ENCODE measurements at regions not wholly inside any gene's neighbourhood (a gene's known extent, or its start where the extent isn't known, plus 50 kb on each side); places are given as distances from the start of the nearest gene placed in this dataset.

DNA sequence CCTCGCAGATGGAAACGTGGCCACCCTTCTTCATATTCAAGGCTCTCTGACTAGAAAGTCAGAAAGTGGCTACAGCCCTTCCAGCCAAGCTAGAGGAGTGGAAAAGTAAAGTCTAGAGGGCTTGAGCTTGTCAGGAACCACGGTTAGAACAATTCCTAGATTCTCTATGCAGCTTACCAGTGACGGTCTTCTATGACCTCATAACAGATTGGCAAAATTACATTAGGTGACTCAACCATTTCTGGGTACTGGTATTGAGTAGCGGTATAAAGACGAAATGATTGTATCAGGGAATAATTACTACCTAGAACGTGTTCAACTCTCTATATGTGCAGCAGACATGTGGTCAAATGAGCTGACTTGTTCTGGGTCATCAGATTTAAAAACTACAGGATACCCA lies 155.0 kb upstream of the RUNX1 start:
- Histone ChIP-seq H3K4me3 (no peak overlapping the region), H3K36me3 (no peaks in the 10 kb centered on the region), H3K9me3 (no peaks in the 10 kb centered on the region), H3K4me1 (peaks cover 13 to 41% (median 16%) of the 10 kb centered on the region in 6 donors), H3K27ac (no peak overlapping the region), H3K27me3 (replicated peaks in 1 of 7) (no peaks in the 10 kb centered on the region)
- TF ChIP-seq POLR2AphosphoS5 (IDR thresholded peaks at IDR 0.05): no peak
- no peak for TF ChIP-seq CTCF (IDR thresholded peaks at IDR 0.05 in 8 of 11, conservative IDR thresholded peaks at IDR 0.05 in 3 of 11)
- no peak for TF ChIP-seq POLR2A (IDR thresholded peaks at IDR 0.05)
- DNase-seq: no peak
- 83 to 96% (median 90%) methylated on average over 7 of the region's 7 CpGs for WGBS, 5 donors
- intact Hi-C loops (cut with DNase I; ENCODE audit: low total_unique reads): no loop called here

- Histone ChIP-seq H3K9me3 (no peaks in the 10 kb centered on the region), H3K27ac (peak overlapping the region in 1 of 8 donors; percentile 25), H3K4me3 (no peak overlapping the region), H3K27me3 (replicated peaks in 1 of 7) (no peaks in the 10 kb centered on the region), H3K36me3 (no peaks in the 10 kb centered on the region), H3K4me1 (peaks cover 13 to 41% (median 16%) of the 10 kb centered on the region in 6 donors)
- 66 to 80% (median 74%) methylated on average over 11 of the region's 11 CpGs for WGBS, 5 donors
- intact Hi-C loops (cut with DNase I; ENCODE audit: low total_unique reads): no loop called here
- no peak for DNase-seq
- TF ChIP-seq POLR2A (IDR thresholded peaks at IDR 0.05) (no peak), POLR2AphosphoS5 (IDR thresholded peaks at IDR 0.05) (no peak), CTCF (IDR thresholded peaks at IDR 0.05 in 8 of 11, conservative IDR thresholded peaks at IDR 0.05 in 3 of 11) (no peak)
Observed at GRCh38 chr21:35203093-35203977, 154.2 kb upstream of the RUNX1 start.

GRCh38 chr21:35202431-35202830 lies 153.3 kb upstream of the RUNX1 start:
- Histone ChIP-seq H3K4me3 (no peak overlapping the region), H3K27me3 (replicated peaks in 1 of 7) (no peaks in the 10 kb centered on the region), H3K4me1 (peaks cover 13 to 40% (median 16%) of the 10 kb centered on the region in 6 donors), H3K27ac (peak overlapping the region in 1 of 8 donors; percentile 25), H3K9me3 (no peaks in the 10 kb centered on the region), H3K36me3 (no peaks in the 10 kb centered on the region)
- intact Hi-C loops (cut with DNase I; ENCODE audit: low total_unique reads): no loop called here
- TF ChIP-seq POLR2AphosphoS5 (IDR thresholded peaks at IDR 0.05) (no peak), CTCF (IDR thresholded peaks at IDR 0.05 in 8 of 11, conservative IDR thresholded peaks at IDR 0.05 in 3 of 11) (no peak), POLR2A (IDR thresholded peaks at IDR 0.05) (no peak)
- no peak for DNase-seq

- Histone ChIP-seq H3K27ac (no peak overlapping the region), H3K4me1 (peaks cover 13 to 33% (median 16%) of the 10 kb centered on the region in 6 donors), H3K4me3 (no peak overlapping the region), H3K9me3 (no peaks in the 10 kb centered on the region), H3K27me3 (replicated peaks in 1 of 7) (no peaks in the 10 kb centered on the region), H3K36me3 (no peaks in the 10 kb centered on the region)
- DNase-seq: no peak
- intact Hi-C loops (cut with DNase I; ENCODE audit: low total_unique reads): no loop called here
- no peak for TF ChIP-seq CTCF (IDR thresholded peaks at IDR 0.05 in 8 of 11, conservative IDR thresholded peaks at IDR 0.05 in 3 of 11)
- TF ChIP-seq POLR2AphosphoS5 (IDR thresholded peaks at IDR 0.05): no peak
- no peak for TF ChIP-seq POLR2A (IDR thresholded peaks at IDR 0.05)
Observed at GRCh38 chr21:35201799-35202198, 152.7 kb upstream of the RUNX1 start.

All from spleen (tissue), 11 donors.